ENCODE measurements at regions not wholly inside any gene's neighbourhood (a gene's known extent, or its start where the extent isn't known, plus 50 kb on each side); places are given as distances from the start of the nearest gene placed in this dataset.
"Not testable (repeated sequence)": the region's sequence is repeated elsewhere in the genome, so short reads cannot be mapped to it uniquely, and the experiment has no call there.

GRCh38 chr4:134145369-134145768 is 56.2 kb downstream of the PABPC4L start:
- DNase-seq, result no peak

GRCh38 chr4:134144337-134144736 is 57.3 kb downstream of the PABPC4L start:
- DNase-seq, result no peak

GRCh38 chr4:134141728-134142127 is 59.9 kb downstream of the PABPC4L start:
- DNase-seq, result no peak

- DNase-seq, result no peak
Observed at GRCh38 chr4:134139188-134139587, 62.4 kb downstream of the PABPC4L start.

- DNase-seq, result no peak
Observed at GRCh38 chr4:134132086-134132783, 69.4 kb downstream of the PABPC4L start.

GRCh38 chr4:134126955-134127354 is 74.6 kb downstream of the PABPC4L start:
- DNase-seq, result no peak

GRCh38 chr4:134126000-134126560 is 75.5 kb downstream of the PABPC4L start:
- no peak for DNase-seq

- no peak for DNase-seq
Observed at GRCh38 chr4:134122903-134123302, 78.7 kb downstream of the PABPC4L start.

GRCh38 chr4:134117392-134118183 is 84.0 kb downstream of the PABPC4L start:
- DNase-seq, result no peak

- DNase-seq, result no peak
Observed at GRCh38 chr4:134089885-134090284, 111.7 kb downstream of the PABPC4L start.

GRCh38 chr4:134085496-134085895 is 116.1 kb downstream of the PABPC4L start:
- DNase-seq, result no peak

- not testable (repeated sequence) for DNase-seq
Observed at GRCh38 chr4:134079085-134079484, 122.5 kb downstream of the PABPC4L start.

GRCh38 chr4:134078230-134078914 is 123.2 kb downstream of the PABPC4L start:
- DNase-seq, result no peak

- DNase-seq, result no peak
Observed at GRCh38 chr4:134073711-134074110, 127.9 kb downstream of the PABPC4L start.

GRCh38 chr4:134072137-134072536 is 129.5 kb downstream of the PABPC4L start:
- no peak for DNase-seq

GRCh38 chr4:134070174-134070573 is 131.4 kb downstream of the PABPC4L start:
- DNase-seq, result no peak

- DNase-seq, result no peak
Observed at GRCh38 chr4:134057356-134057755, 144.2 kb downstream of the PABPC4L start.

- DNase-seq, result not testable (repeated sequence)
Observed at GRCh38 chr4:134046221-134046620, 155.4 kb downstream of the PABPC4L start.

- DNase-seq, result no peak
Observed at GRCh38 chr4:134045411-134045810, 156.2 kb downstream of the PABPC4L start.

- DNase-seq, result no peak
Observed at GRCh38 chr4:134043266-134043665, 158.3 kb downstream of the PABPC4L start.

- DNase-seq, result no peak
Observed at GRCh38 chr4:134028421-134028820, 173.2 kb downstream of the PABPC4L start.

GRCh38 chr4:134027931-134028330 is 173.7 kb downstream of the PABPC4L start:
- no peak for DNase-seq

- DNase-seq, result no peak
Observed at GRCh38 chr4:134024251-134024650, 177.3 kb downstream of the PABPC4L start.
